ENCODE measurements at regions not wholly inside any gene's neighbourhood (a gene's known extent, or its start where the extent isn't known, plus 50 kb on each side); places are given as distances from the start of the nearest gene placed in this dataset.

GRCh38 chr2:21821672-21822227, 698.0 kb downstream of the TDRD15 start:
- Histone ChIP-seq H3K27ac (ENCODE audit: low read length) (no peak overlapping the region), H3K4me1 (ENCODE audit: low read length) (no peaks in the 10 kb centered on the region), H3K9me3 (ENCODE audit: insufficient read depth, low read length) (no peaks in the 10 kb centered on the region), H3K79me2 (ENCODE audit: low read length) (no peaks in the 10 kb centered on the region), H3K27me3 (ENCODE audit: low read depth, low read length) (no peaks in the 10 kb centered on the region), H3K4me2 (ENCODE audit: low read length) (no peak overlapping the region), H3K9ac (ENCODE audit: low read length) (no peak overlapping the region), H4K20me1 (ENCODE audit: insufficient read depth, low read length) (no peaks in the 10 kb centered on the region), H3K4me3 (ENCODE audit: low read length) (no peak overlapping the region), H3K36me3 (replicated peaks; ENCODE audit: low read depth, low read length) (no peaks in the 10 kb centered on the region), H2AFZ (ENCODE audit: low read depth, low read length) (no peak overlapping the region)
- no peak for TF ChIP-seq CTCF (IDR thresholded peaks at IDR 0.05; ENCODE audit: low read depth, low read length)
- no peak for TF ChIP-seq EZH2phosphoT487 (IDR thresholded peaks at IDR 0.05; ENCODE audit: low read depth)

GRCh38 chr2:21822505-21822904, 698.7 kb downstream of the TDRD15 start:
- H3K36me3 ChIP-seq (replicated peaks; ENCODE audit: low read depth, low read length), result no peaks in the 10 kb centered on the region
- H4K20me1 ChIP-seq (ENCODE audit: insufficient read depth, low read length), result no peaks in the 10 kb centered on the region
- no peak overlapping the region for H3K4me2 ChIP-seq (ENCODE audit: low read length)
- no peaks in the 10 kb centered on the region for H3K27me3 ChIP-seq (ENCODE audit: low read depth, low read length)
- no peak overlapping the region for H3K4me3 ChIP-seq (ENCODE audit: low read length)
- no peak overlapping the region for H2AFZ ChIP-seq (ENCODE audit: low read depth, low read length)
- no peaks in the 10 kb centered on the region for H3K4me1 ChIP-seq (ENCODE audit: low read length)
- H3K27ac ChIP-seq (ENCODE audit: low read length), result no peak overlapping the region
- H3K9ac ChIP-seq (ENCODE audit: low read length), result no peak overlapping the region
- TF ChIP-seq CTCF (IDR thresholded peaks at IDR 0.05; ENCODE audit: low read depth, low read length), result no peak
- TF ChIP-seq EZH2phosphoT487 (IDR thresholded peaks at IDR 0.05; ENCODE audit: low read depth), result no peak
- no peaks in the 10 kb centered on the region for H3K9me3 ChIP-seq (ENCODE audit: insufficient read depth, low read length)
- H3K79me2 ChIP-seq (ENCODE audit: low read length), result no peaks in the 10 kb centered on the region

GRCh38 chr2:21833767-21834166, 710.0 kb downstream of the TDRD15 start:
- H4K20me1 ChIP-seq (ENCODE audit: insufficient read depth, low read length), result no peaks in the 10 kb centered on the region
- H3K27ac ChIP-seq (ENCODE audit: low read length), result no peak overlapping the region
- H3K4me1 ChIP-seq (ENCODE audit: low read length), result no peaks in the 10 kb centered on the region
- H3K4me2 ChIP-seq (ENCODE audit: low read length), result no peak overlapping the region
- H3K36me3 ChIP-seq (replicated peaks; ENCODE audit: low read depth, low read length), result no peaks in the 10 kb centered on the region
- no peaks in the 10 kb centered on the region for H3K79me2 ChIP-seq (ENCODE audit: low read length)
- TF ChIP-seq EZH2phosphoT487 (IDR thresholded peaks at IDR 0.05; ENCODE audit: low read depth) (no peak), CTCF (IDR thresholded peaks at IDR 0.05; ENCODE audit: low read depth, low read length) (no peak)
- H3K4me3 ChIP-seq (ENCODE audit: low read length), result no peak overlapping the region
- H3K9ac ChIP-seq (ENCODE audit: low read length), result no peak overlapping the region
- no peaks in the 10 kb centered on the region for H3K27me3 ChIP-seq (ENCODE audit: low read depth, low read length)
- no peak overlapping the region for H2AFZ ChIP-seq (ENCODE audit: low read depth, low read length)
- H3K9me3 ChIP-seq (ENCODE audit: insufficient read depth, low read length), result no peaks in the 10 kb centered on the region

DNA sequence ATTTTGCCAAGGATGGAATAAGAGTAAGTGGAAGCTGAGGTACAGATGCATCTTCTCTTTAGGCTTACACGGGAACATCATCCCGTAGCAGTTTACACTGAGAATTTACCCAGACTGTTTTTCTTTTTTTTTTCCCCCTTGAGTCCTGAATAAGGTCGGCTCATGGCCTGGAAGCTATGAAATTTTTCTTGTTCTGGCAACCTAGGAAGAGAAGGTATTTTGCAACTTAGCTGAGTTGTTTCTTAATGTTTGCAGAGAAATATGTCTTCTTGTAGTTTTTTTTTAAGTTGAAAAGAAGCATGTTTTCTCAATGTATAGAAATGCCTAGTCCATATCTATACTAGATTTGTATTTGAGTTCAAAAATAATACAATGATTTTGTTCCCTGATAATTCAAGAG, 712.5 kb downstream of the TDRD15 start:
- H3K79me2 ChIP-seq (ENCODE audit: low read length), result no peaks in the 10 kb centered on the region
- H3K27me3 ChIP-seq (ENCODE audit: low read depth, low read length), result no peaks in the 10 kb centered on the region
- H3K4me1 ChIP-seq (ENCODE audit: low read length), result no peaks in the 10 kb centered on the region
- H3K9me3 ChIP-seq (ENCODE audit: insufficient read depth, low read length), result no peaks in the 10 kb centered on the region
- H2AFZ ChIP-seq (ENCODE audit: low read depth, low read length), result no peak overlapping the region
- TF ChIP-seq CTCF (IDR thresholded peaks at IDR 0.05; ENCODE audit: low read depth, low read length) (no peak), EZH2phosphoT487 (IDR thresholded peaks at IDR 0.05; ENCODE audit: low read depth) (no peak)
- H3K27ac ChIP-seq (ENCODE audit: low read length), result no peak overlapping the region
- no peak overlapping the region for H3K4me3 ChIP-seq (ENCODE audit: low read length)
- H4K20me1 ChIP-seq (ENCODE audit: insufficient read depth, low read length), result no peaks in the 10 kb centered on the region
- H3K36me3 ChIP-seq (replicated peaks; ENCODE audit: low read depth, low read length), result no peaks in the 10 kb centered on the region
- H3K9ac ChIP-seq (ENCODE audit: low read length), result no peak overlapping the region
- H3K4me2 ChIP-seq (ENCODE audit: low read length), result no peak overlapping the region
